Testis (tissue), 2 donors: ENCODE measurements at regions not wholly inside any gene's neighbourhood (a gene's known extent, or its start where the extent isn't known, plus 50 kb on each side); places are given as distances from the start of the nearest gene placed in this dataset.

Source experiments
- POLR2A ChIP-seq: fragments of 450-650 bp; IDR thresholded peaks from one replicate; pipeline ENCODE4 v1.6.1; 2017; ENCODE audit warnings: antibody characterized with exemption, mild to moderate bottlenecking, moderate library complexity
- TF ChIP-seq, protein P1 (sequence below), 3 experiments: fragments of 450-650 bp in 2 of 3; fragments of 200-600 bp in 1 of 3; sonication (generic) in 1 of 3; IDR thresholded peaks; one replicate each; pipeline ENCODE4 v1.5.1; 2016 to 2019; ENCODE audit warnings: antibody characterized with exemption in 3 of 3, mild to moderate bottlenecking in 2 of 3, moderate library complexity in 1 of 3

DNA sequence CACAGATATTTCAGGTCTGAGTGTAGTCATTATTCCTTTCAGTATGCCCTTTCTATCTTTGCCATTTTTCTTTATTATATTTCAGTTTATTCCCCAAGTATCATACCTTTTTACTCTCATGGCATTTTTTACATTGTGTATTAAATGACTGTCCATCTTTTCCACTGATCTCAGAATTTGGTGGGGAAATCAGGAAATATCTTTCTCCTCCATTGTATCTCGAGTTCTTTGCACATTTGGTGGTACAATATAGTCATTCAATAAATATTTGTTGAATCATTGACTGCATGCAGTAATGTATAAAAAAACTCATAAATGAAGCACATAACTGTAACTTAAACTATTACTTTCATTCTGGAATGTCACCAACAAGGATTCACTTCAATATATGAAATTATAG, 354.7 kb downstream of the HGF start:
- TF ChIP-seq, protein P1, sequence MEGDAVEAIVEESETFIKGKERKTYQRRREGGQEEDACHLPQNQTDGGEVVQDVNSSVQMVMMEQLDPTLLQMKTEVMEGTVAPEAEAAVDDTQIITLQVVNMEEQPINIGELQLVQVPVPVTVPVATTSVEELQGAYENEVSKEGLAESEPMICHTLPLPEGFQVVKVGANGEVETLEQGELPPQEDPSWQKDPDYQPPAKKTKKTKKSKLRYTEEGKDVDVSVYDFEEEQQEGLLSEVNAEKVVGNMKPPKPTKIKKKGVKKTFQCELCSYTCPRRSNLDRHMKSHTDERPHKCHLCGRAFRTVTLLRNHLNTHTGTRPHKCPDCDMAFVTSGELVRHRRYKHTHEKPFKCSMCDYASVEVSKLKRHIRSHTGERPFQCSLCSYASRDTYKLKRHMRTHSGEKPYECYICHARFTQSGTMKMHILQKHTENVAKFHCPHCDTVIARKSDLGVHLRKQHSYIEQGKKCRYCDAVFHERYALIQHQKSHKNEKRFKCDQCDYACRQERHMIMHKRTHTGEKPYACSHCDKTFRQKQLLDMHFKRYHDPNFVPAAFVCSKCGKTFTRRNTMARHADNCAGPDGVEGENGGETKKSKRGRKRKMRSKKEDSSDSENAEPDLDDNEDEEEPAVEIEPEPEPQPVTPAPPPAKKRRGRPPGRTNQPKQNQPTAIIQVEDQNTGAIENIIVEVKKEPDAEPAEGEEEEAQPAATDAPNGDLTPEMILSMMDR (IDR thresholded peaks at IDR 0.05) = no peak
- TF ChIP-seq POLR2A = no peak
